Progenitor cell of endocrine pancreas (in vitro differentiated cells): ENCODE measurements at regions not wholly inside any gene's neighbourhood (a gene's known extent, or its start where the extent isn't known, plus 50 kb on each side); places are given as distances from the start of the nearest gene placed in this dataset.

Experiments
- DNase-seq: peaks from one replicate; pipeline ENCODE4 v3.0.0; 2021; ENCODE audit warnings: low spot score; ENCODE audit not compliant: unreplicated experiment
- H3K27ac Mint-ChIP-seq: 2 replicates; pipeline ENCODE4 v1.8.0; 2021; ENCODE audit warnings: mild to moderate bottlenecking, moderate library complexity, mixed read lengths
- H3K27me3 Mint-ChIP-seq: 2 replicates; pipeline ENCODE4 v1.8.0; 2021; ENCODE audit warnings: mixed read lengths
- H3K36me3 Mint-ChIP-seq: 2 replicates; pipeline ENCODE4 v1.8.0; 2022; ENCODE audit warnings: mixed read lengths; ENCODE audit not compliant: insufficient read depth
- H3K4me1 Mint-ChIP-seq: 2 replicates; pipeline ENCODE4 v1.8.0; 2021; ENCODE audit warnings: low read depth, mixed read lengths
- H3K4me3 Mint-ChIP-seq: 2 replicates; pipeline ENCODE4 v1.8.0; 2021; ENCODE audit warnings: low read depth, mild to moderate bottlenecking, moderate library complexity, mixed read lengths
- H3K9me3 Mint-ChIP-seq: 2 replicates; pipeline ENCODE4 v1.8.0; 2021; ENCODE audit warnings: low read depth, mixed read lengths
- TF ChIP-seq, protein P1 (sequence below): fragments of 200-600 bp; sonication (generic); IDR thresholded peaks from one replicate; pipeline ENCODE4 v1.5.0; 2021; ENCODE audit warnings: antibody characterized with exemption, mild to moderate bottlenecking; ENCODE audit not compliant: unreplicated experiment

- Mint-ChIP-seq H3K27ac (no peak overlapping the region), H3K27me3 (no peaks in the 10 kb centered on the region), H3K4me3 (no peak overlapping the region), H3K9me3 (no peaks in the 10 kb centered on the region), H3K4me1 (no peaks in the 10 kb centered on the region), H3K36me3 (no peaks in the 10 kb centered on the region)
- TF ChIP-seq, protein P1, sequence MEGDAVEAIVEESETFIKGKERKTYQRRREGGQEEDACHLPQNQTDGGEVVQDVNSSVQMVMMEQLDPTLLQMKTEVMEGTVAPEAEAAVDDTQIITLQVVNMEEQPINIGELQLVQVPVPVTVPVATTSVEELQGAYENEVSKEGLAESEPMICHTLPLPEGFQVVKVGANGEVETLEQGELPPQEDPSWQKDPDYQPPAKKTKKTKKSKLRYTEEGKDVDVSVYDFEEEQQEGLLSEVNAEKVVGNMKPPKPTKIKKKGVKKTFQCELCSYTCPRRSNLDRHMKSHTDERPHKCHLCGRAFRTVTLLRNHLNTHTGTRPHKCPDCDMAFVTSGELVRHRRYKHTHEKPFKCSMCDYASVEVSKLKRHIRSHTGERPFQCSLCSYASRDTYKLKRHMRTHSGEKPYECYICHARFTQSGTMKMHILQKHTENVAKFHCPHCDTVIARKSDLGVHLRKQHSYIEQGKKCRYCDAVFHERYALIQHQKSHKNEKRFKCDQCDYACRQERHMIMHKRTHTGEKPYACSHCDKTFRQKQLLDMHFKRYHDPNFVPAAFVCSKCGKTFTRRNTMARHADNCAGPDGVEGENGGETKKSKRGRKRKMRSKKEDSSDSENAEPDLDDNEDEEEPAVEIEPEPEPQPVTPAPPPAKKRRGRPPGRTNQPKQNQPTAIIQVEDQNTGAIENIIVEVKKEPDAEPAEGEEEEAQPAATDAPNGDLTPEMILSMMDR = no peak
- DNase-seq = no peak
These were observed 291.8 kb upstream of the HAND2 start for GRCh38 chr4:173821876-173822275.

DNA sequence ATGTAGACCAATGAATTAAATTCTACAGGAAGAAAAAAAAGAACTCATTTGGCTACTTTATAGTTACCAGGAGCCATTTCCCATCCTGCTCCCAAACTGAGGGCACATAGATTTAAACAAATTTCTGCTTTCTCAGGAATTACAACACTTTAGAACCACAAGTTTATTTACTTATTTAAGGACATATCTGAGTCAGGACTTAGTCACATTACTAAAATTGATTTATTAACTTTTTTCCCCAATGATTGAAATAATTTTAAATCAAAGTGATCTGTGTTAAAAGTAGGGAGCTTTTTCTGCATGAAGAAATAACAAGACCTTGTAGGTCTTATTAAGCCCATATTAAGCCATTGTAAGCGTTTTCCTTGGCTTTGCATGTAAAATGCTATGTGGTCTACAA, 291.0 kb upstream of the HAND2 start:
- Mint-ChIP-seq H3K4me1 (no peaks in the 10 kb centered on the region), H3K27ac (no peak overlapping the region), H3K36me3 (no peaks in the 10 kb centered on the region), H3K4me3 (no peak overlapping the region), H3K9me3 (no peaks in the 10 kb centered on the region), H3K27me3 (no peaks in the 10 kb centered on the region)
- no peak for DNase-seq
- TF ChIP-seq, protein P1 = no peak

- no peaks in the 10 kb centered on the region for H3K9me3 Mint-ChIP-seq
- H3K4me1 Mint-ChIP-seq = no peaks in the 10 kb centered on the region
- no peaks in the 10 kb centered on the region for H3K27me3 Mint-ChIP-seq
- H3K27ac Mint-ChIP-seq = no peak overlapping the region
- TF ChIP-seq, protein P1 = no peak
- no peaks in the 10 kb centered on the region for H3K36me3 Mint-ChIP-seq
- DNase-seq = no peak
- no peak overlapping the region for H3K4me3 Mint-ChIP-seq
These were observed 277.3 kb upstream of the HAND2 start for GRCh38 chr4:173807347-173807746.

DNA sequence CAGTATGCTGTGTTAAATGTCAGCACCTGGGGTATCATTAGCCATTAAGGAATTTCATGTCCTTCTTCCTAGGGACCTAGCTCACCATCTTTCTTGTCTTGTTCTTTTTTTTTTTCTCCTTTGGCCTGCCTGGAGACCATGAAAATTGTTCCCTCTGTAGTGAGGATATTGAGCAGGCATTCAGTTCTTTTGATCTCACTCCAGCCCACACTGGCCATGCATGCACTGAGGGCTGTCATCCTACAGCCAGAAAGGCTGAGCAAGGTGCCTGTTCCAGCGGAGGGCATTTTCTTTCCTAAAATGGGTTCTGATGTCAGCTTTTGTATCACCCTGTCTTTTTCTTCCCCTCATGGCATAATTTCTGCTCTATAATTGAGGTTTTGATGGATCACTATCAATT, 275.9 kb upstream of the HAND2 start:
- H3K4me1 Mint-ChIP-seq = no peaks in the 10 kb centered on the region
- no peak overlapping the region for H3K27ac Mint-ChIP-seq
- no peak overlapping the region for H3K4me3 Mint-ChIP-seq
- TF ChIP-seq, protein P1 = no peak
- no peaks in the 10 kb centered on the region for H3K36me3 Mint-ChIP-seq
- no peaks in the 10 kb centered on the region for H3K27me3 Mint-ChIP-seq
- DNase-seq = no peak
- no peaks in the 10 kb centered on the region for H3K9me3 Mint-ChIP-seq

GRCh38 chr4:173802662-173803022, 272.6 kb upstream of the HAND2 start:
- Mint-ChIP-seq H3K9me3 (no peaks in the 10 kb centered on the region), H3K36me3 (no peaks in the 10 kb centered on the region), H3K4me3 (no peak overlapping the region), H3K27ac (no peak overlapping the region), H3K27me3 (no peaks in the 10 kb centered on the region), H3K4me1 (no peaks in the 10 kb centered on the region)
- TF ChIP-seq, protein P1 = no peak
- no peak for DNase-seq
